Progenitor cell of endocrine pancreas (in vitro differentiated cells): ENCODE measurements at regions not wholly inside any gene's neighbourhood (a gene's known extent, or its start where the extent isn't known, plus 50 kb on each side); places are given as distances from the start of the nearest gene placed in this dataset.

Source experiments
- DNase-seq: peaks from one replicate; pipeline ENCODE4 v3.0.0; 2021; ENCODE audit warnings: low spot score; ENCODE audit not compliant: unreplicated experiment
- H3K27ac Mint-ChIP-seq: 2 replicates; pipeline ENCODE4 v1.8.0; 2021; ENCODE audit warnings: mild to moderate bottlenecking, moderate library complexity, mixed read lengths
- H3K27me3 Mint-ChIP-seq: 2 replicates; pipeline ENCODE4 v1.8.0; 2021; ENCODE audit warnings: mixed read lengths
- H3K36me3 Mint-ChIP-seq: 2 replicates; pipeline ENCODE4 v1.8.0; 2022; ENCODE audit warnings: mixed read lengths; ENCODE audit not compliant: insufficient read depth
- H3K4me1 Mint-ChIP-seq: 2 replicates; pipeline ENCODE4 v1.8.0; 2021; ENCODE audit warnings: low read depth, mixed read lengths
- H3K4me3 Mint-ChIP-seq: 2 replicates; pipeline ENCODE4 v1.8.0; 2021; ENCODE audit warnings: low read depth, mild to moderate bottlenecking, moderate library complexity, mixed read lengths
- H3K9me3 Mint-ChIP-seq: 2 replicates; pipeline ENCODE4 v1.8.0; 2021; ENCODE audit warnings: low read depth, mixed read lengths
- TF ChIP-seq, protein P1 (sequence below): fragments of 200-600 bp; sonication (generic); IDR thresholded peaks from one replicate; pipeline ENCODE4 v1.5.0; 2021; ENCODE audit warnings: antibody characterized with exemption, mild to moderate bottlenecking; ENCODE audit not compliant: unreplicated experiment

DNA sequence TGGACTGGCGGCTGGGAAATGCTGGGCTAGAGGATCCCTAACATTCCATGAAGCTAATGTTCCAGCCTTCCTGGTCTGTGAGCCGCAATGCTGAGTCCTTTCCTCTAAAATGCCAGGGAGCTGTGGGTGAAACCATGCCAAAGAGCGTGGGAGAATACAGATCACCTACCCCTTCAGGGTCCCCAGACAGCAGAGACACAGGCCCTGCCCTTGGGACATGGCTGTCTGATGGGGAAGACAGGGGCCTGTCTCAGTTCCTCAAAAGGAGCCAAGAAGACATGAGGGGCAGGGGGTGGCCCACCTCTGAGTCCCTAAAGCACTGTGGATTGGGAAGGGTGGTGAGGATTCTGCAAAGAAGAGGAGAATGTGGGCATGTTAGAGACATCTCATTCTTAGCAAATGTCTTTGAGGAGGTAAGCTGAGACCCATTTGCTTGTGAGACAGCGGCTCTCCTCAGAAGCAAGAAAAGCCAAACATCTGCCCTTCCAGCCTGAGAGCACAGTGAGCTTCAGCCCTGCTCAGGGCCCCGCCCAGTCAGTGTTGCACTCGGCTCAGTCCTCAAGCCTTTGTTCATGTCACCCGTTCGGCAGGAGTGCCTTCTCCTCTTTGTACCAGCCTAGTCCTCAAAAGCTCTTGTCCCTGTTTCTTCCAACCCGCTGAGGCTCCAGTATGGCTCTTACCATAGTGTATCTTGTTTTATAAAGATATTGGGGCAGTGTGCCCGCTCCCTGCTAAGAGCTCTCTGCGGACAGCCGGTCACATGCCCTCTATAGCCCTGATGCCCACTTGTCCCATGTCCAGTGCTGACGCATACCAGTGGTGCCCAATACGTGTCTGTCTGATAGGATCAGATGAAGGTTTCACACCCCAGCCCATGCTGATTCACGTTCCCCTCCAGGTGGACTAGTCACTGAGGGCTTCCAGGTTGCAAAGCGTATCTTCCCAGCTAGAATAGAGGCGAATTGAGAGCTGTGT, 286.2 kb downstream of the CYP26B1 start:
- Mint-ChIP-seq H3K36me3 (no peaks in the 10 kb centered on the region), H3K27me3 (peaks cover 29% of the 10 kb centered on the region), H3K9me3 (no peaks in the 10 kb centered on the region), H3K4me1 (no peaks in the 10 kb centered on the region), H3K4me3 (no peak overlapping the region), H3K27ac (no peak overlapping the region)
- TF ChIP-seq, protein P1, sequence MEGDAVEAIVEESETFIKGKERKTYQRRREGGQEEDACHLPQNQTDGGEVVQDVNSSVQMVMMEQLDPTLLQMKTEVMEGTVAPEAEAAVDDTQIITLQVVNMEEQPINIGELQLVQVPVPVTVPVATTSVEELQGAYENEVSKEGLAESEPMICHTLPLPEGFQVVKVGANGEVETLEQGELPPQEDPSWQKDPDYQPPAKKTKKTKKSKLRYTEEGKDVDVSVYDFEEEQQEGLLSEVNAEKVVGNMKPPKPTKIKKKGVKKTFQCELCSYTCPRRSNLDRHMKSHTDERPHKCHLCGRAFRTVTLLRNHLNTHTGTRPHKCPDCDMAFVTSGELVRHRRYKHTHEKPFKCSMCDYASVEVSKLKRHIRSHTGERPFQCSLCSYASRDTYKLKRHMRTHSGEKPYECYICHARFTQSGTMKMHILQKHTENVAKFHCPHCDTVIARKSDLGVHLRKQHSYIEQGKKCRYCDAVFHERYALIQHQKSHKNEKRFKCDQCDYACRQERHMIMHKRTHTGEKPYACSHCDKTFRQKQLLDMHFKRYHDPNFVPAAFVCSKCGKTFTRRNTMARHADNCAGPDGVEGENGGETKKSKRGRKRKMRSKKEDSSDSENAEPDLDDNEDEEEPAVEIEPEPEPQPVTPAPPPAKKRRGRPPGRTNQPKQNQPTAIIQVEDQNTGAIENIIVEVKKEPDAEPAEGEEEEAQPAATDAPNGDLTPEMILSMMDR, result no peak
- DNase-seq, result no peak

DNA sequence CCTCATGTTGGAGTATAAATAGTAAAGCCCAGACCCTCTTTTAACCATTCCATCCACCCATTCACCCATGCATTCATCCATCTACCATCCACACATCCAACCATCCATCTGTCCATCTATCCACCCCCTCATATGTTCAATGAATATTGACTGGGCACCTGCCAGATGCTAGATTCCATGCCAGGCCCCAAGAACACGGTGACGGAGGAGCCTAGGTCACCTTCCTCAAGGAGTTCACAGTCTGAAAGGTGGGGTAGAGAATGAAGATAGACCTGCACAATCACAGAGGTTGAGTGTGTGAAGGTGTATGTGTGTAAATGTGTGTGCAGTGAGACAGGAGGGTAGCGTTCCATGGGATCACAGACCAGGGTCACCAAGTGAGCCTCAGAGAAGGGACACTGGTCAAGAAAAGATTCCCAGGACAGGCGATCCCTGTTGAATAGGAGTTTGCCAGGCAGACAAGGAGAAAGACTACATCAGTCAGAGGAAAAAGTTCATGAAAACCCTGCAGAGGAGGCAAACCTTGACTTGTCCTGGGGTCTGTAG, 287.2 kb downstream of the CYP26B1 start:
- no peaks in the 10 kb centered on the region for H3K36me3 Mint-ChIP-seq
- H3K4me1 Mint-ChIP-seq, result no peaks in the 10 kb centered on the region
- no peak for DNase-seq
- H3K4me3 Mint-ChIP-seq, result no peak overlapping the region
- TF ChIP-seq, protein P1, result no peak
- peaks cover 26% of the 10 kb centered on the region for H3K27me3 Mint-ChIP-seq
- no peak overlapping the region for H3K27ac Mint-ChIP-seq
- peaks cover 6% of the 10 kb centered on the region for H3K9me3 Mint-ChIP-seq

DNA sequence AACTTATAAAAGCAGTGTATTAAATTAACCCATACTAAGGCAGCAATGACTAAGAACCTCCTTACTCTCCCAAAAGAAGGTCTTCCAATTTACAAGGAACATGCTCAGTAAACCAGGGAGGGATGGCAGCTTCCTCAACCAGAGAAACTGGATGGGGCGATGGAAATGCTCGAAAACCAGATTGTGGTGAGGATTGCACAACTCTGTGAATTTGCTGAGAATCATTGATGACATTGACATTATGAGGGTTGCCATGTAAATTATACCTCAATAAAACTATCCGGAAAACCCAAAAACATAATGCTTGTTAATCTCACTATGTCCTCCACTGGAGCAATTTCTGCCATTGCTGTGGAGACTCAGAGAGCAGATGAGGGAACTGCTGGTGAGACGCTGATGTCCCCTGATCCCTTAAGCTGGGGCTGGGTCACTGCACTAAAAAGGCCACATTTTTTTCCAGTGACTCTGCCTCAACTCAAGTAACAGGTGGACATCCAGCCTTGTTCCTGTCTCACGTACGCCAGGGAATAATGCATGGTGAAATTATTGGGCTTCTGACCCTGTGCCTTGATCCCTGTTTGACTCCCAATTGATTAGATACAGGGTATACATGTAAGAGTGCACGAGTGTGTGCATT, 288.3 kb downstream of the CYP26B1 start:
- peaks cover 6% of the 10 kb centered on the region for H3K9me3 Mint-ChIP-seq
- H3K36me3 Mint-ChIP-seq, result no peaks in the 10 kb centered on the region
- TF ChIP-seq, protein P1, result no peak
- no peak overlapping the region for H3K4me3 Mint-ChIP-seq
- no peak for DNase-seq
- H3K4me1 Mint-ChIP-seq, result no peaks in the 10 kb centered on the region
- no peak overlapping the region for H3K27ac Mint-ChIP-seq
- H3K27me3 Mint-ChIP-seq, result peaks cover 24% of the 10 kb centered on the region

DNA sequence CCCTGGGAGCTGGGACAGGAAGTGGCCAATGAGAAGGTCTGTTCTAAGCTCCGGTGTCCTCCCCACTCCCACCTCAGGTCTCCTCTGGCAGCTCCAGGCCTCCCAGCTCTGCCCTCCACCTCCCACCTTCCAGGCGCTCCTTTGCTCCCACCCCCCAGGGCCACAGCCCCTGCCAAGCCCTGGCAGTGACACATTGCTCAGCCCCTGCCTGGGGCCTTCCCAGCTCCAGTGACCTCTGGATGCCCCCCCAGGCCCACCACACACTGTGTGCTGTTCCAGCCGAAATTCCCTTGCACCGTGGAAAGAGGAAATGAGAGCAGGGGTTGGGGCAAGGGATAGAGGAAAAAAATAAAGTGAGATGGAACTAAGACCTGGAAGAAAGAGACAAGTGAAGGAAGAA, 289.6 kb downstream of the CYP26B1 start:
- TF ChIP-seq, protein P1, result no peak
- Mint-ChIP-seq H3K9me3 (peaks cover 6% of the 10 kb centered on the region), H3K4me1 (no peaks in the 10 kb centered on the region), H3K27ac (no peak overlapping the region), H3K4me3 (no peak overlapping the region), H3K36me3 (no peaks in the 10 kb centered on the region), H3K27me3 (peaks cover 29% of the 10 kb centered on the region)
- no peak for DNase-seq

DNA sequence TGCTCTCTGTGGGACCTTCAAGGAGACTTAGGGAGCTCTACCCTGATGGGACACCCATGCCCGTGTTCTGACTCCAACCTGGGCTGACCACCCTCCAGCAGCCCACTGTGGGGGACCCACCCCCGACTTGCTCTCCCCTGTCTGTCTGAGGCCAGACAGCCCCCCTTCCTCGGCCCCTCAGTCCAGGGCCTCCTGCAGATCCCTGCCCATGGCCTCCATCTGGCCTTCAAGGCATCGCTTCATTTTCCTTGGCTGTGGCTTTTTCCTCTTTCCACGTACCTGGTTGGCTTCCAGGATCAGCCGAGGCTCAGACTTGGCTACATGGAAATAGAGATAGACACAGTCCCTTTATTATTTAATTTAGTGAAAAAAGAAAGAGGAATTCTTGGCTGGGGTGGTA, 290.0 kb downstream of the CYP26B1 start:
- TF ChIP-seq, protein P1, result no peak
- no peak overlapping the region for H3K4me3 Mint-ChIP-seq
- peaks cover 29% of the 10 kb centered on the region for H3K27me3 Mint-ChIP-seq
- H3K9me3 Mint-ChIP-seq, result peaks cover 6% of the 10 kb centered on the region
- DNase-seq, result no peak
- H3K36me3 Mint-ChIP-seq, result no peaks in the 10 kb centered on the region
- H3K4me1 Mint-ChIP-seq, result no peaks in the 10 kb centered on the region
- H3K27ac Mint-ChIP-seq, result no peak overlapping the region
